GM21526 (cell line): ENCODE measurements at regions not wholly inside any gene's neighbourhood (a gene's known extent, or its start where the extent isn't known, plus 50 kb on each side); places are given as distances from the start of the nearest gene placed in this dataset.

ENCODE experiments used
- ATAC-seq: cut with Tn5 transposase; IDR thresholded peaks from one replicate; pipeline ENCODE4 v1.9.1; 2021; ENCODE audit warnings: moderate library complexity; ENCODE audit not compliant: unreplicated experiment, low FRiP score

DNA sequence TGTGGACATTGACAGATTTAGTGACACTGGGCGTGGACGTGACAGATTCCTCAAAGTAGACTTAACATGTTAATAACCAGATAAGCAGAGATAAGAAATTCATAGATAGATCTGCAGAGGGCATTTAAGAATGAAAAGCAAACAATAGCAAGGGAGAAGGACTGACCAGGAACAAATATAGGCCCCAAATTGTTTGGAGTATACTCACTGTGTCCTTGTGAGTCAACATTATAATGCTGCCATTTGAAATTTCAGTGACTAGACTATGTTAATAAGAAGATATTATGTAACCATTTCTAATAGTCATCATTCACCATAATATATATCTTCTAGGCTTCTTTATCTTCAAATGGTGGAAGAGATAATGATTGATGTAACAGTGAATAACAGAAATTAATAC, 78.1 kb upstream of the SLC38A11 start:
- no peak for ATAC-seq

DNA sequence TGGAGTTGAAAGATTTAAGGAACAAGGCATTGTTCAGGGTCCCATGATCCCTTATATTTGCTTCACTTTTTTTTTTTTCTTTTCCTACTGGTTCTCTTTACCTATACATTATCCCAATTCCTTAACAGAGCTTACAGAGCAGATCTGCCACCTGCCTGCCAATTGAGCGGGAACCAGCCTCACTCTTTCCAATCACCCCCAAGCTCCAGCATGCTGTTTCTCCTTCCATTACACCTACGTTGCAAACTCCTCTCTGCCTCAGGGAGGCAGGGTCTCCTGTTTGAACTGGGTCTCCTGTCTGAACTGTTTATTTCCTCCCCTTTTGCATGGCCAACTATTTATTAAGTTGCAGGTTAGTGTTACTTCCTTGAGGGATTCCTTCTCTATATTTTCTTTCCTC, 77.2 kb upstream of the SLC38A11 start:
- no peak for ATAC-seq

DNA sequence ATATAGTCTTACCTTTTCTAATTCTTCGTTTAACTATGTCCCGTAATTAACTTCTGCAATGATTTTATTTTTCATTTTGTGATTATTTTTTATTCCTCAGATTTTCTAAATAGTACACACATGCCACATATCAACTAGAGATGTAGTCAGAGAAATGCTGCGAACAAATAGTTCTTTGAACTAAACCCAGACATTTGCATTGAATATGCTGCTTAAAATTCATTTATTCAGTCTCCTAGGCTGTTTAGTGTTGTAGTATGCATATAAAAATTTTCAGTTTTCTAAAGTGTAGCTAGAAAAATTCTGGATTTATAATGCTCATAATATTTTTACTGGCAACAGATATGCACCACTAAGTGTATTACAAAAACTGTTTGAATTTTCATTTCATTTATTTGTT, 68.9 kb upstream of the SLC38A11 start:
- no peak for ATAC-seq

DNA sequence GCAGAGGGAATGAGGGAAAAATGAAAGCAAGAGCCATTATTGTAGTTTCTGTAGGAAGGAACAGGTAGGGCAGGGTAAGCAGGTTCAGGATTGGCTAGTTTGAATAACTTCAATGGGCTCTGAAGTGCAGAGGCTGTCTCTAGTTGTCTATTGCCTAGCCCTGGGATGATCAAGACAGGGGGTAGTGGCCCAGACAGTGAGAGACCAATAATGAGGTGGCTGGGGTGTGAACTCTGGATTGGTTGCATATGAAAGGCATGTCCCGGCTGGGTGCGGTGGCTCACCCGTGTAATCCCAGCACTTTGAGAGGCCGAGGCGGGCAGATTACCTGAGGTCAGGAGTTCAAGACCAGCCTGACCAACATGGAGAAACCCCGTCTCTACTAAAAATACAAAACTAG, 67.5 kb upstream of the SLC38A11 start:
- ATAC-seq: no peak

DNA sequence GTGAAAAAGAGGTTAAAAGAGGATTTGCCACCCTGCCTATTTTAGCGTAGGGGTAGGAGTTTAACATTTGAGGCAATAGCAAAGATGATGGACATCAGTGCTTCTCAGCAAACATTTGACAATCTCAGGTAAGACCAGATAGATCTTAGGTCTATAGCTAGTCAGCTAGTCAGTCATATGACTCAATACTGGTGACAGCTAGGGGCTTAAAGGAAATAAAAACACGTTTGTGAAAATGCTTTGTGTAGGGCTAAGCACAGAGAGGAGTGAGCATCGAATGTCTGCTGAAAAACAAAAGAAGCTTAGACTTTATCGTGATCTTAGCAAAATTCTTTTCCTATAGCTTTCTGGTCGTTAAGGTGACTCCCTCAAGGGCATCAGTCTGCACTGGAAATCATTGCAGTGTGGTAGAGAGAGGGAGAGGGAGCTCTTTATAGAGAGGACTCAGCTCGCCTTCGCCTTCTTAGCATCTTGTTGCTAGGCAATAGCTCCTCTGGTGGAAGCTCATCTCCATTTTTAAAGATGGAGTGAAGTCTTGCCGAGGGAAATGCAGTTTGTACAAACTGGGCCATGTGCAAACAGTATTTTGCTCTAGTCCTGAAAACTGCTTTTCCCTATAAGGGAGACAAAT, 62.8 kb upstream of the SLC38A11 start:
- ATAC-seq: no peak

DNA sequence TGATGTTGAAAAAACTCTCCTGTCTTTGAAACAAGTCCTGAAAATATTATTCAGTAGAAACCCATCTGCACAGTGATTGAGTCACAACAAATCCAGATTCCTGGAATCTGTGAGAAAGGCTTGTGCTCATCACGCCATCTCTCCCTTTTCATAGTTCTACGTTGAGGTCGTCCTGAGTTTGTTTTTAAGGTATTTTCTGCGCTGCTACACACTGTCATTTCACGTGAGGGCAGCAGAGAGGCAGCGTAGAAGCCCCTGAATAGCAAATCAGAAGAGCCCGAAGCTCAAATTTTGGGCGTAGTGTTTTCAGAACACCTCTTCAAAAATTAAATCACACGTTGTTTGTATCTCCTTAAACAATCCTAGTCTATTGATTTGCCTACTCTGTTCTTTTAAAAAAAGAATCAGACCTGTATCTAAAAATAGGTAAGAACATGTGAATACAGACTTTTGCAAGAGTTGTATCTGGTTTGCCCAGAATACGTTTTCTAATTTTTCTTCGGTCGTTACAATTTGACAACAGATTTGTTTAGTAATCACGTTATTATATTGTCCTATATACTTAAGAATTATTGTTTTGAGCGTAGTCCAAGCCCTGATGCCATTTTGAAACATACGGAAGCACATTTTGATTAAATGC, 61.6 kb upstream of the SLC38A11 start:
- no peak for ATAC-seq

DNA sequence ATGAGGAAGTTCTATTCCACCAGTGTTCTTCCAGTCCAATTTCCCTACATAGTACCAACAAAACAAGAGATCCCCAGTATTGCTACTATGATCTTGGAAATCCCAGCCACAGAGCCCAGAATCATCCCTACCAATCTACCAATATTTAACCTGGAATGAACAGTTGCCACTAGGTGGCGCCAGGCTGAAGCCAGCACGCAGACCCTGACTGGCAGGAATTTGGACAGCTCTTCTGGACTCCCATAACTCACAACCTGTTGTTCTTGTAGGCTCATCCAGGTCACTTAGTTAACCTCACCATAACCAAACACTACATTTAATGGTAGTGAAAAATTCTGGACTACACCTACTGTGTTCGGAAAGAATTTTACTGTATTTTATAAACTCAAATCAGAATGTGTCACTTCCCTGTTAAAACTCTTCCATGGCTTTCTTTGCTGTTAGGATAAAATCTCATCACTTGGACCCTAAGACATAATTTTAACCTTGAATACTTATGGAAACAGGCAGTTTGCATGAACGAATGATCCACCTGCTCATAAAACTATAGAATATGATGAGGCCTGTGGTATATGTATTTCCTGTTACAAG, 59.8 kb upstream of the SLC38A11 start:
- peak; percentile 79 for ATAC-seq

DNA sequence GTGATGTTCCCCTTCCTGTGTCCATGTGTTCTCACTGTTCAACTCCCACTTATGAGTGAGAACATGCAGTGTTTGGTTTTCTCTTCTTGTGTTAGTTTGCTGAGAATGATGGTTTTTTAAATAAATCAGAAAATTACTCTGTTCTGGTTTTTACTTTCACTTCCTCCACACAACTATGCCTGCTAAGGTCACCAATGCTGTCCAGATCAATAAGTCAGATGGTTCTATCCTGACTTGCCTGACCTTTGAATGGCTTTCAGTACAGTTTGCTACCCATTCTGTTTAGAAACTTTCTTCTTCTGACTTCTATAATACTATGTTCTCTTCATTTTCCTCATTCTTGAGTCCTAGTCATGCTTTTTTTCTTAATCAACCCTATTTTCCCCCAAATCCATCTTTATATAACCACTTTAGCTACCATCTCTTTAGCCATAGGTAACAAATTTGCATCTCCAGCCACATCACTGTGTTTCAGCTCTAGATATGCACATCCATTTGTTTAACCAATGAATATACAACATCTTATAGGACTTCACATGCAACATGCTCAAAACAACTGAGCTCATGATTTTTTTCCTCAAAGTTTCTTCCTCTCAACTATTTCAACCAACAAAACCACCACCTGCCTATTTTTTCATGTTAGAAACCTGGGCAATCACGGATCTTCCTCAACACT, 58.8 kb upstream of the SLC38A11 start:
- no peak for ATAC-seq

DNA sequence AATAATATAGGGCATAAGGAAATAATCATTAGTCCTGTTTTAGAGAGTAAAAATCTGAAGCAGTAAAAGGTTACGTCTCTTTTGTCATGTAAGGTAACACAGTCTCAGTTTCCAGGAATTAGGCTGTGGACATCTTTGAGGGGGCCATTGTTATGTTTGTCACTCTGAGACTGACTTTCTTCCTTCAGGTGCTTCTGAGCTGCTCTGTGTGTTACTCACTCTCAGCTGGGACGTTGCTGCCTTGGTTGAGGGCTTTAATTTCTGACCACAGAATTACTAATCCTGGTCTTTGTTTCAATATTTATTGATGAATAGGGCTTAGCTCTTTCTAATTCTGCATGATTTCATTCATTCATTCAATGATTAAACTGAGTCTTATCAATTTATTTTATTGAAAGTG, 55.9 kb upstream of the SLC38A11 start:
- ATAC-seq: no peak

DNA sequence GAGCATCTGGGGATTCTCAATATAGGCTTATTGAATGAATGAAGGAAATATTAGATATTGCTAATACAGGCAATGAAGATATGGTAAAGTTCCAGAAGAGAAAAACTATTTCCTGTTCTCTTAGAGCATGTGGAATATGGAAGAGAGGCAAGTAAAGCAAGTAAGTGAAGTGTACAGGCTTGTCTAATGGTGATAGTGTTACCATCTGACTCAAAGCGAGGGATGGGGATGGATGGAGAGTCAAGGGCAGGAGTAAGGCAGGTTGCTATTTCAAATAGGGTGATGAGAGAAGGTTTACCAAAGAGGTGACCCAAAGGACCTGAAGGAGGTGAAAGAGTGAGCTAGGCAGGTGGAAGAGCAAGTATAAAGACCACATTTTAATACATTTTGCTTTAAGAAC, 55.2 kb upstream of the SLC38A11 start:
- ATAC-seq: no peak

DNA sequence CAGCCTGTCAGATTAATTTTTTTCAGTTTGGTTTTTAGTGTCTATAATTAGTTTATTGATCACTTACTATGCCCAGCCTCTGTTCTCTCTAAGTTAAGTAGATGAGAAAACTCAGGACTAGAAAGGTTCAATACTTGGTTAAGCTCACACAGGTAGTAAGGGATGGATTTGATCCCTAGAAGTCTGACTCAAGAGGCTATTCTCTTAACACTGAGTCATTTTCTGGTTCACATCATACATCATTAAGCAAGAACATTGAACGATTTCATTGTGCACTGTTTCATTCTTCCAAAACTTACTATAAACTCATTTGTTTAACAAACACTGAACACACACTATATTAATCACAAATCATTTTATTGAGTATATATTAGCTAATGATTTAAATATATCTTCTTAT, 54.1 kb upstream of the SLC38A11 start:
- ATAC-seq: no peak

DNA sequence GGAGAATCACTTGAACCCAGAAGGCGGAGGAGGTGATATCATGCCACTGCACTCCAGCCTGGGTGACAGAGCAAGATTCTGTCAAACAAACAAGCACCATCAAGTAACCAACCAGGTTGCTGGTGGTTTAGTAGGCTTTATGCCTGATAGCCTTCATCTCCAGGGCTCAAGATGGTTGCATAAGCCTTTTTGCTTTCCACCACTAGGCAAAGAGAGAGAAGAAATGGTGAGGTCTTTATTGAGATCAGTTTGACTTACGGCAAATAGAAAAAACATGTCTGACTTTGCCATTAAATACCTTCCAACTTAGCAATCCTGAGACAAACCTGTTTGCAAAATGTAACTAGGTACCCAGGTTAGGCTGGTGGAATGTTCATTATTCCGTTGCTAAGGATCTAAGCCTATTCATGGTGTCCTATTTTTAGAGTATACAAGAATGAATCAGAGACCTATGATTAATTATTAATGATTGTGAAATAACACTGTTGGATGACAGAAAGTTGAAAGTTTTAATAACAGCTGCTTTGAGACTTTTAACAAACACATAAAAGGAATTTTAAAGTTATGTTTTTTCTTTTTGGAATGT, 53.5 kb upstream of the SLC38A11 start:
- no peak for ATAC-seq

DNA sequence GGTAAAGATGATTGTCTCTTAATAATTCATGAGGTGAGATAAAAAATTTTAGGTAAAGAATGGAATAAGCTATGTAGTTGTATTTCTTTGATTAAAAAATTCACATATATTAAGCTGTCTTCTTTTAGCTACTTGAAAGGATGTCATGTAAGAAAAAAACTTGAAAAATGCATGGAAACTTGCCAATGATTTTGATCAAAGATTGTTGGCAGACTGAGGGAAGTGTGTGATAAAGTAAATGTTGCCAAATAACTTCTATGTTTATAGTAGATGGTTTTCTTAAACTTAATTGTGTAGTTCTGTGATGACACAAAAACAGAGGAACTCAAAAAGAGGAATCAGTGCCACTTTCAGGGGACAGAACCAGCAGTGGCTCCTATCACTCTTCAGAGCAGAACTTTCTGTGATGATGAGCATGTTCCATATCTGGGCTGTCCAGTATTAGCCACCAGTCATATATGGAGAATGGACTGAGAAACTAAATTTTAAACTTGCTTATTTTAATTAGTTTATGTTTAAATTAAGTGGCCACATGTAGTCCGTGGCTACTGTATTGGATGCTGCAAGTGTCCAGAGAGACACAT, 51.9 kb upstream of the SLC38A11 start:
- no peak for ATAC-seq
